Kidney (tissue), 13 donors: ENCODE measurements at regions not wholly inside any gene's neighbourhood (a gene's known extent, or its start where the extent isn't known, plus 50 kb on each side); places are given as distances from the start of the nearest gene placed in this dataset.

Experiments
- DNase-seq, 5 donors: peaks; one replicate each; pipeline ENCODE4 v3.0.0-alpha.2; 2013 to 2020
- FAIRE-seq: peaks from 2 replicates; lab custom pipeline; 2012; peaks lifted over from hg19 to GRCh38; lab: Jason Lieb, UNC
- H3K27ac ChIP-seq, 2 donors: one replicate each; pipeline ENCODE4 v1.7.0; 2013; ENCODE audit warnings: low read depth in 2 of 2, low read length in 2 of 2, inconsistent platforms in 1 of 2
- H3K27me3 ChIP-seq: one replicate; pipeline ENCODE4 v1.7.1; 2013; ENCODE audit warnings: low read length, inconsistent platforms; ENCODE audit not compliant: control insufficient read depth, insufficient read depth
- H3K36me3 ChIP-seq, 3 donors: one replicate each; pipeline versions ENCODE4 v1.7.0 to v1.7.1; 2013; ENCODE audit warnings: low read length in 3 of 3, control low read depth in 1 of 3, inconsistent platforms in 1 of 3; ENCODE audit not compliant: insufficient read depth in 3 of 3, control insufficient read depth in 2 of 3
- H3K4me1 ChIP-seq, 3 donors: one replicate each; pipeline versions ENCODE4 v1.7.0 to v1.7.1; 2013; ENCODE audit warnings: low read length in 3 of 3, inconsistent platforms in 1 of 3, low read depth in 1 of 3; ENCODE audit not compliant: control insufficient read depth in 2 of 3, insufficient read depth in 2 of 3
- H3K4me3 ChIP-seq, 3 donors: one replicate each; pipeline versions ENCODE4 v1.7.0 to v1.8.1; 2013; ENCODE audit warnings: low read length in 3 of 3, control low read depth in 1 of 3, inconsistent platforms in 1 of 3
- H3K9ac ChIP-seq, 3 donors: one replicate each; pipeline versions ENCODE4 v1.7.0 to v1.7.1; 2013; ENCODE audit warnings: low read length in 3 of 3, control low read depth in 1 of 3, inconsistent platforms in 1 of 3
- H3K9me3 ChIP-seq, 3 donors: one replicate each; pipeline versions ENCODE4 v1.7.0 to v1.7.1; 2013; ENCODE audit warnings: low read length in 3 of 3, control low read depth in 1 of 3, inconsistent platforms in 1 of 3; ENCODE audit not compliant: control insufficient read depth in 2 of 3, insufficient read depth in 1 of 3
- intact Hi-C: fragments of 100-400 bp; cut with DNase I; formaldehyde crosslinking; loops from one replicate; pipeline ENCODE4 v1.11.1; 2022
- TF ChIP-seq, protein P1 (sequence below): IDR thresholded peaks from 3 replicates; pipeline ENCODE4 v1.5.1; 2012; ENCODE audit warnings: mild to moderate bottlenecking, moderate library complexity, borderline replicate concordance; ENCODE audit not compliant: insufficient read depth; ENCODE audit errors: extremely low read depth
- donor health status: control.
- donor health status: control.
- donor health status: control.
- donor health status: control.
- donor health status: control.
- donor health status: DM: yes; HTN: yes; CAD: no.
- donor health status: Normal renal cell carcinoma (clear cell type).

DNA sequence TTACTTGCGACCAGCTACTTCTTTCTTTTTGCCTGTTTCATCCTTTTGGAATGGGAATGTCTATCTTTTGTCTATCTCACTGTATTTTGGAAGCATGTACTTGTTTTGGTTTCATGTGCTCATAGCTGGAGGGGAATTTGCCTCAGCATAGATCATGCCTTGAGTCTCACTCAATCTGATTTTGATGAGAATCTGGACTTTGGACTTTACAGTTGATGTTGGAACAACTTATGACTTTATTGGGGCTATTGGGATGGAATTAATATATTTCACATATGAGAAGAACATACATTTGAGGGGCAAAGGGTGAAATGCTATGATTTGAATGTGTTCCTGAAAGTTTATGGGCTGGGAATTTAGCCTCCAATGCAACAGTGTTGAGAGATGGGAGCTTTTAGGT is 206.2 kb upstream of the DDI1 start:
- FAIRE-seq (no peak), DNase-seq (no peak)
- H3K4me3 ChIP-seq, result no peak overlapping the region
- H3K9ac ChIP-seq, result no peak overlapping the region
- peaks cover 0 to 8% (median 0%) of the 10 kb centered on the region in 3 donors for H3K9me3 ChIP-seq
- H3K27ac ChIP-seq, result no peak overlapping the region
- intact Hi-C loops, result no loop called here
- H3K4me1 ChIP-seq, result no peaks in the 10 kb centered on the region
- no peaks in the 10 kb centered on the region for H3K36me3 ChIP-seq
- TF ChIP-seq, protein P1, sequence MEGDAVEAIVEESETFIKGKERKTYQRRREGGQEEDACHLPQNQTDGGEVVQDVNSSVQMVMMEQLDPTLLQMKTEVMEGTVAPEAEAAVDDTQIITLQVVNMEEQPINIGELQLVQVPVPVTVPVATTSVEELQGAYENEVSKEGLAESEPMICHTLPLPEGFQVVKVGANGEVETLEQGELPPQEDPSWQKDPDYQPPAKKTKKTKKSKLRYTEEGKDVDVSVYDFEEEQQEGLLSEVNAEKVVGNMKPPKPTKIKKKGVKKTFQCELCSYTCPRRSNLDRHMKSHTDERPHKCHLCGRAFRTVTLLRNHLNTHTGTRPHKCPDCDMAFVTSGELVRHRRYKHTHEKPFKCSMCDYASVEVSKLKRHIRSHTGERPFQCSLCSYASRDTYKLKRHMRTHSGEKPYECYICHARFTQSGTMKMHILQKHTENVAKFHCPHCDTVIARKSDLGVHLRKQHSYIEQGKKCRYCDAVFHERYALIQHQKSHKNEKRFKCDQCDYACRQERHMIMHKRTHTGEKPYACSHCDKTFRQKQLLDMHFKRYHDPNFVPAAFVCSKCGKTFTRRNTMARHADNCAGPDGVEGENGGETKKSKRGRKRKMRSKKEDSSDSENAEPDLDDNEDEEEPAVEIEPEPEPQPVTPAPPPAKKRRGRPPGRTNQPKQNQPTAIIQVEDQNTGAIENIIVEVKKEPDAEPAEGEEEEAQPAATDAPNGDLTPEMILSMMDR, result no peak
- H3K27me3 ChIP-seq, result no peaks in the 10 kb centered on the region

DNA sequence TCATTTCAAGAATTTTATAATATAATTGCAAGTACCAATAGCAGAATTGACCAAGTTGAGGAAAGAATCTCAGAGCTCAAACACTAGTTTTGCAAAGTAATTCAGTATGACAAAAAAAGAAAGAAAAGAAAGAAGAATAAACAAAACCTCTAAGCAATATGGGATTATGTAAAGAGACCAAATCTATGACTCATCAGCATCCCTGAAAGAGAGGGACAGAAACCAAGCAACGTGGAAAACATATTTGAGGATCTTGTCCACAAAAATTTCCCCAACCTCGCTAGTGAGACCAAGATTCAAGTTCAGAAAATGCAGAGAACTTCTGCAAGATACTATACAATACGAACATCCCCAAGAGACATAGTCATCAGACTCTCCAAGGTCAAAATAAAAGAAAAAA is 203.7 kb upstream of the DDI1 start:
- Histone ChIP-seq H3K36me3 (no peaks in the 10 kb centered on the region), H3K9ac (no peak overlapping the region), H3K27me3 (no peaks in the 10 kb centered on the region), H3K4me1 (no peaks in the 10 kb centered on the region), H3K4me3 (no peak overlapping the region), H3K27ac (no peak overlapping the region), H3K9me3 (peaks cover 0 to 8% (median 0%) of the 10 kb centered on the region in 3 donors)
- DNase-seq, result no peak
- no peak for FAIRE-seq
- TF ChIP-seq, protein P1, result no peak
- intact Hi-C loops, result no loop called here

GRCh38 chr11:103842191-103842590 is 194.2 kb upstream of the DDI1 start:
- Histone ChIP-seq H3K4me3 (no peak overlapping the region), H3K9me3 (no peaks in the 10 kb centered on the region), H3K9ac (no peak overlapping the region), H3K27ac (no peak overlapping the region), H3K36me3 (no peaks in the 10 kb centered on the region), H3K4me1 (no peaks in the 10 kb centered on the region), H3K27me3 (no peaks in the 10 kb centered on the region)
- DNase-seq (no peak), FAIRE-seq (no peak)
- TF ChIP-seq, protein P1, result no peak
- intact Hi-C loops, result no loop called here

- no peak overlapping the region for H3K27ac ChIP-seq
- FAIRE-seq, result no peak
- no peaks in the 10 kb centered on the region for H3K36me3 ChIP-seq
- no peaks in the 10 kb centered on the region for H3K9me3 ChIP-seq
- H3K4me1 ChIP-seq, result no peaks in the 10 kb centered on the region
- TF ChIP-seq, protein P1, result no peak
- H3K27me3 ChIP-seq, result no peaks in the 10 kb centered on the region
- no peak overlapping the region for H3K4me3 ChIP-seq
- intact Hi-C loops, result no loop called here
- H3K9ac ChIP-seq, result no peak overlapping the region
- DNase-seq, result no peak
Measured at GRCh38 chr11:103842795-103843194, 193.6 kb upstream of the DDI1 start.
